ENCODE measurements at regions not wholly inside any gene's neighbourhood (a gene's known extent, or its start where the extent isn't known, plus 50 kb on each side); places are given as distances from the start of the nearest gene placed in this dataset.

- DNase-seq (ENCODE audit: low read depth): no peak
- TF ChIP-seq CTCF (IDR thresholded peaks at IDR 0.05; ENCODE audit: control insufficient read depth, insufficient read depth, low read depth, low read length, missing control alignments): no peak
- no peak overlapping the region for H3K4me3 ChIP-seq (ENCODE audit: control insufficient read depth, low read depth, low read length)
Measured at GRCh38 chr2:108154366-108155061, 85.3 kb upstream of the SULT1C3 start.

GRCh38 chr2:108161298-108161697, 78.5 kb upstream of the SULT1C3 start:
- no peak for DNase-seq (ENCODE audit: low read depth)
- no peak for TF ChIP-seq CTCF (IDR thresholded peaks at IDR 0.05; ENCODE audit: control insufficient read depth, insufficient read depth, low read depth, low read length, missing control alignments)
- H3K4me3 ChIP-seq (ENCODE audit: control insufficient read depth, low read depth, low read length): no peak overlapping the region

- no peak for DNase-seq (ENCODE audit: low read depth)
- no peak for TF ChIP-seq CTCF (IDR thresholded peaks at IDR 0.05; ENCODE audit: control insufficient read depth, insufficient read depth, low read depth, low read length, missing control alignments)
- no peak overlapping the region for H3K4me3 ChIP-seq (ENCODE audit: control insufficient read depth, low read depth, low read length)
Measured at GRCh38 chr2:108164318-108164717, 75.5 kb upstream of the SULT1C3 start.

DNA sequence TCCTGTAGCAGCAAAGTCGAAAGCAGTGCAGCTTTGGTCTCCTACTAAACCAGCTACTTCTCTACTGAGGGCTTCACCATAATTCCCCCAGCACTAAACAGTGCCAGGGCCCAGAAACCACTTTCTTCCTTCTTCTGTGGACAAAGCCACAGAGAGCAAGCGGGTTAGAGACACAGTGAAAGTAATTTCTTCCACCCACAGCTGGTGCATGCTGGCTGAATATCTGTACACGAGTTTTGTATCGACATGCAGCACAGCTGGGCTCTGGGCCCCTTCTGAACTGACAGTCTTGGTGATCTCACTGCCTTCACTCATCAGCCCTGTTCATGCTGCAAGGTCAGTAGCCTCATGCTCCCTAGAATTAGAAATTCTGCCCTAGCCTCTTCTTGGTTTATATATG, 74.0 kb upstream of the SULT1C3 start:
- no peak overlapping the region for H3K4me3 ChIP-seq (ENCODE audit: control insufficient read depth, low read depth, low read length)
- no peak for DNase-seq (ENCODE audit: low read depth)
- TF ChIP-seq CTCF (IDR thresholded peaks at IDR 0.05; ENCODE audit: control insufficient read depth, insufficient read depth, low read depth, low read length, missing control alignments): no peak

DNA sequence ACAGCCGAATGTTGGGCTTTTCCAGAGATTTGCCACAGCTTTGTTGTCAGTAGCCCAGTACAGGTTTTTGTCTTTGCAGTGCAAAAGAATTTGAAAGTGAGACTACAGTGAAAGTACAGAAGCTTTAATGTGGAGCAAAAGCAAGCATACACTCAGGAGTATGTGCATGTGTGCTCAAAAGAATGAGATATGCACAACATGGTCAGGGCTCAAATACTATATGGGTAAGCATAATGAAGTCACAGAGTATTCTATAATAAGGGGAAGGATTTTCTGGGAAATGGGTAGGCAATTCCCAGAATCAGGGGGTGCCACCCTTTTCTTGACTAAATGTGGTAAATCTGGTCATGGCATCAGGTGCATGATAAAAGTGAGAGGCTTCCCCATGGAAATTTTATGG, 72.1 kb upstream of the SULT1C3 start:
- no peak overlapping the region for H3K4me3 ChIP-seq (ENCODE audit: control insufficient read depth, low read depth, low read length)
- no peak for TF ChIP-seq CTCF (IDR thresholded peaks at IDR 0.05; ENCODE audit: control insufficient read depth, insufficient read depth, low read depth, low read length, missing control alignments)
- DNase-seq (ENCODE audit: low read depth): no peak

GRCh38 chr2:108169982-108170625, 69.7 kb upstream of the SULT1C3 start:
- peak; percentile 43 for TF ChIP-seq CTCF (IDR thresholded peaks at IDR 0.05; ENCODE audit: control insufficient read depth, insufficient read depth, low read depth, low read length, missing control alignments)
- DNase-seq (ENCODE audit: low read depth): no peak
- H3K4me3 ChIP-seq (ENCODE audit: control insufficient read depth, low read depth, low read length): no peak overlapping the region
